ENCODE measurements at regions not wholly inside any gene's neighbourhood (a gene's known extent, or its start where the extent isn't known, plus 50 kb on each side); places are given as distances from the start of the nearest gene placed in this dataset.

DNA sequence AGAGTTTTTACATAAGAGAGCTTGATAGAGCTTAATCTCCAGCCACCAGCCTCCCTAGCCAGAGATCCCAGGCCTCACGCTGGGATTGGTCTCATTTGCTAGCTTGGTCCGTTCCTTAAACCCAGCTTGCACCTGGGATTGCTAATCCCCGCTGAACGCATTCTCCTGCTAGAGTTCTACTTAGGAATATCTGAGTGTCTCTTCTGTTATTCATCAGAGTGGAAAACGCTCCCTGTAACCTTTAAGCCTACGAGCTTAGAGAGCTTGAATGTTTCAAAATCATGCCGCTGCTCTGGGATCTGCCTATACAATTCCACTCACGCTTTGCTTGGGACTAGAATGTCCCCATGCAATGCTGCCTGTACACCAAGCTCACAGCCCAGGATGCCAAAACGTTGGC lies 201.8 kb downstream of the NSG2 start:
- no peaks in the 10 kb centered on the region for H3K4me1 ChIP-seq (ENCODE audit: insufficient read depth)
- WGBS, 2 experiments (ENCODE audit: low coverage in 1 of 2, low lambda C conversion rate in 2 of 2, missing lambda C conversion rate in 2 of 2) = 3 to 11% methylated on average over 9 of the region's 9 CpGs

DNA sequence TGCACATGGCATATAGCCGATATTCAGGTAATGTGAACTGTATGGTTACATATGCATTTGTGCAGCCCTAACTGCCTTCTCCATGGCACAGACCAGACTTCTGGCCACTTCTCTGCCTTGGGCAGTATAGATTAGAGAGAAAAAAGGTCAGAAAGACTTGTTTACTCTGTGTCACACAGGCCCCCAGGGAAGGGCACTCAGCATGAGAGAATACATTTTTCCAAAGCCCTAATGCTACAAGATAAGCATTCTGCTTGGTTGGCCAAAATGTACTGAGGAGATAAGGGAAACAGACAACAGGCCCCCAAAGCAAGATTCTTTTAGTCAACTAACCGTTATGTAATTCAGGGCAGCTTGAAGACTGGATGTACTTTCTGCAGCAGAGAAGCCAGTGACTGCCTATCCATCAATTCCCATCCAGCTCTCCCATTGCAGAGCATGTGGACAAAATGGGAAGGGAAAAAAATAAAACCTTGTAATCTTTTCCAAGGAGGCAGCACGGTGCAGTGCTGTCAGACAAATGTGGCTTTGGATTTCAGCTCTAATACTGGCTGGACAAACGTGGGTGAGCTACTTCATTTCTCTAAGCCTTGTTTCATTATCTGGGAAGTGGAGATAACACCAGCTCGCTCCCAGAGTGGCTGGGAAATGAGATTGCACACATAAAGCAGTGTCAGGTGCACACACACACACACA lies 205.9 kb downstream of the NSG2 start:
- H3K4me2 ChIP-seq (ENCODE audit: unreplicated experiment) = no peak overlapping the region
- no peaks in the 10 kb centered on the region for H3K79me2 ChIP-seq (ENCODE audit: insufficient read depth)
- in situ Hi-C loops (cut with MboI) = no loop called here
- TF ChIP-seq EZH2 (IDR thresholded peaks at IDR 0.05; ENCODE audit: insufficient read depth, poor library complexity, severe bottlenecking) = no peak
- no peak for TF ChIP-seq EZH2phosphoT487 (IDR thresholded peaks at IDR 0.05; ENCODE audit: insufficient read depth, low read depth)
- no peaks in the 10 kb centered on the region for H3K4me1 ChIP-seq (ENCODE audit: insufficient read depth)
- no peaks in the 10 kb centered on the region for H4K20me1 ChIP-seq (ENCODE audit: insufficient read depth)
- no peaks in the 10 kb centered on the region for H3K9me2 ChIP-seq (ENCODE audit: insufficient read depth)
- DNase-seq = no peak
- WGBS, 2 experiments (ENCODE audit: low coverage in 1 of 2, low lambda C conversion rate in 2 of 2, missing lambda C conversion rate in 2 of 2) = 6 to 8% methylated on average over 5 of the region's 5 CpGs
- no peaks in the 10 kb centered on the region for H3K9me3 ChIP-seq (ENCODE audit: low read depth)
- no peak overlapping the region for H3K27ac ChIP-seq
- H3K4me3 ChIP-seq = no peak overlapping the region
- H3F3A ChIP-seq (ENCODE audit: insufficient read depth) = no peaks in the 10 kb centered on the region
- no peak overlapping the region for H3K9ac ChIP-seq
- H2AFZ ChIP-seq = no peak overlapping the region
- H3K36me3 ChIP-seq (ENCODE audit: low read depth) = no peaks in the 10 kb centered on the region
- H3K27me3 ChIP-seq (replicated peaks; ENCODE audit: insufficient read depth) = no peaks in the 10 kb centered on the region

More for the DNA sequence above, 201.8 kb downstream of the NSG2 start:
- Histone ChIP-seq H3K4me2 (ENCODE audit: unreplicated experiment) (no peak overlapping the region), H2AFZ (no peak overlapping the region), H3K36me3 (ENCODE audit: low read depth) (no peaks in the 10 kb centered on the region), H3K4me3 (no peak overlapping the region), H3K9me3 (ENCODE audit: low read depth) (no peaks in the 10 kb centered on the region), H3K27ac (no peak overlapping the region), H3K9ac (no peak overlapping the region), H3F3A (ENCODE audit: insufficient read depth) (no peaks in the 10 kb centered on the region), H4K20me1 (ENCODE audit: insufficient read depth) (no peaks in the 10 kb centered on the region), H3K79me2 (ENCODE audit: insufficient read depth) (no peaks in the 10 kb centered on the region), H3K27me3 (replicated peaks; ENCODE audit: insufficient read depth) (no peaks in the 10 kb centered on the region), H3K9me2 (ENCODE audit: insufficient read depth) (no peaks in the 10 kb centered on the region)
- in situ Hi-C loops (cut with MboI) = no loop called here
- TF ChIP-seq EZH2 (IDR thresholded peaks at IDR 0.05; ENCODE audit: insufficient read depth, poor library complexity, severe bottlenecking) = no peak
- TF ChIP-seq EZH2phosphoT487 (IDR thresholded peaks at IDR 0.05; ENCODE audit: insufficient read depth, low read depth) = no peak
- DNase-seq = no peak

DNA sequence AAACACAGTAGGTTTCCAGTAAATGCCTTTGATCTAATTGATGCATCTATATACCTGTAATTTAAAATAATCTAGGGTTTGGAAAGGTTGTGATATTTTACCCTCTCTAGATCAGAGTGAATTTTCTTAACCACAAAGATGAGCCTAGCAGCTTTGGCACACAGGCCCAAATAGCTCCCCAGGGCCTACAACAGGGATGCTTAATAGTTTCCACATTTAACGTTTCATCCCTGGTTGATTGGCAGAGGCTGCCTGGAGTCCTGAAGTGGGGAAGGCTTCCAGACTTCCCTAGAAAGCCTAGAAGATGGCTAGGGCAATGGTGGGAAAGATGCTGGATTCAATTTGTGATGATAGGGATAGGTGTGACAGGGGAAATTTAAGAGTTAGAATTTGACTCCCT lies 206.6 kb downstream of the NSG2 start:
- H3K9me2 ChIP-seq (ENCODE audit: insufficient read depth) = no peaks in the 10 kb centered on the region
- in situ Hi-C loops (cut with MboI) = no loop called here
- H3K27me3 ChIP-seq (replicated peaks; ENCODE audit: insufficient read depth) = no peaks in the 10 kb centered on the region
- no peak overlapping the region for H2AFZ ChIP-seq
- no peak overlapping the region for H3K27ac ChIP-seq
- H3K79me2 ChIP-seq (ENCODE audit: insufficient read depth) = no peaks in the 10 kb centered on the region
- no peaks in the 10 kb centered on the region for H3K36me3 ChIP-seq (ENCODE audit: low read depth)
- H3F3A ChIP-seq (ENCODE audit: insufficient read depth) = no peaks in the 10 kb centered on the region
- WGBS, 2 experiments (ENCODE audit: low coverage in 1 of 2, low lambda C conversion rate in 2 of 2, missing lambda C conversion rate in 2 of 2) = 0 to 3% methylated on average over 1 of the region's 1 CpG
- H4K20me1 ChIP-seq (ENCODE audit: insufficient read depth) = no peaks in the 10 kb centered on the region
- H3K4me2 ChIP-seq (ENCODE audit: unreplicated experiment) = no peak overlapping the region
- no peak for DNase-seq
- no peaks in the 10 kb centered on the region for H3K4me1 ChIP-seq (ENCODE audit: insufficient read depth)
- no peak for TF ChIP-seq EZH2phosphoT487 (IDR thresholded peaks at IDR 0.05; ENCODE audit: insufficient read depth, low read depth)
- no peak for TF ChIP-seq EZH2 (IDR thresholded peaks at IDR 0.05; ENCODE audit: insufficient read depth, poor library complexity, severe bottlenecking)
- no peak overlapping the region for H3K9ac ChIP-seq
- no peaks in the 10 kb centered on the region for H3K9me3 ChIP-seq (ENCODE audit: low read depth)
- H3K4me3 ChIP-seq = no peak overlapping the region

DNA sequence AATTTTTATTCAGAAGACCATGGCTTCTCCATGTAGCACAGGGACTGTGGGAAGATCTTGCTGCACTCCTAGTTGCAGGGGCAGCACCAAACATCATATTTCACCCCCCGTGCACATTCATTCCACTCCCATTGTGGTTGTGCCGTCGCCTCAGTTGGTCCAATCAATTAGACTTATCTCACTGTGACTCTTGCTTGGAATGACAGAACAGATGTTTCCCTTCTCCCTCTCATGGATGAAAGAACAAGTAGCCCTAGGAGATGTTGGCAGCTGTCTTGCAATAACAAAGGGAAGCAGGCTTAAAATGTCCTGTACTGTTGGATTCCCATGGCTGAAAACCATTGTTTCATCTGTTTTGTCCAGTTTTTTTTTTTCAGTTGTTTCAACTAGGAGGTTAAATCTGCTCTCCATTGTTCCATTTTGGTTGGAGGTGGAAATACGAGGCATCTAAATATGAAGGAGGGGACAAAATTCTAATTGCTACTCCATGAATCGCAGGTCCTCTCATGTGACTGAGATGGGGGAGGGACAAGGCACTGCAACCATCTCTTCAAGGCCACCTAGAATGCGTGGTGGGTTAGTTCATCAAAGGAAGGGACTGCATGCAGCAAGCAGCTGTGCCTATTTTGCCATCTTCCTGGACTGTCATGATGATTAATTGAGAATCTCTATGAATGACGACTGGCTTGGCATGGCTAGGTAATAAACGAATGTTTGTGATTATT lies 214.4 kb downstream of the NSG2 start:
- no peaks in the 10 kb centered on the region for H3K79me2 ChIP-seq (ENCODE audit: insufficient read depth)
- no peaks in the 10 kb centered on the region for H3K27me3 ChIP-seq (replicated peaks; ENCODE audit: insufficient read depth)
- no peak overlapping the region for H3K4me3 ChIP-seq
- no peak overlapping the region for H3K27ac ChIP-seq
- no peak overlapping the region for H2AFZ ChIP-seq
- WGBS, 2 experiments (ENCODE audit: low coverage in 1 of 2, low lambda C conversion rate in 2 of 2, missing lambda C conversion rate in 2 of 2) = 17 to 21% methylated on average over 8 of the region's 8 CpGs
- H3K9me3 ChIP-seq (ENCODE audit: low read depth) = no peaks in the 10 kb centered on the region
- in situ Hi-C loops (cut with MboI) = no loop called here
- no peak overlapping the region for H3K4me2 ChIP-seq (ENCODE audit: unreplicated experiment)
- H3K9me2 ChIP-seq (ENCODE audit: insufficient read depth) = no peaks in the 10 kb centered on the region
- no peaks in the 10 kb centered on the region for H3K36me3 ChIP-seq (ENCODE audit: low read depth)
- DNase-seq = no peak
- H3K4me1 ChIP-seq (ENCODE audit: insufficient read depth) = no peaks in the 10 kb centered on the region
- no peak overlapping the region for H3K9ac ChIP-seq
- no peaks in the 10 kb centered on the region for H3F3A ChIP-seq (ENCODE audit: insufficient read depth)
- TF ChIP-seq EZH2phosphoT487 (IDR thresholded peaks at IDR 0.05; ENCODE audit: insufficient read depth, low read depth) (no peak), EZH2 (IDR thresholded peaks at IDR 0.05; ENCODE audit: insufficient read depth, poor library complexity, severe bottlenecking) (no peak)
- no peaks in the 10 kb centered on the region for H4K20me1 ChIP-seq (ENCODE audit: insufficient read depth)
